ENCODE measurements at regions not wholly inside any gene's neighbourhood (a gene's known extent, or its start where the extent isn't known, plus 50 kb on each side); places are given as distances from the start of the nearest gene placed in this dataset.

DNA sequence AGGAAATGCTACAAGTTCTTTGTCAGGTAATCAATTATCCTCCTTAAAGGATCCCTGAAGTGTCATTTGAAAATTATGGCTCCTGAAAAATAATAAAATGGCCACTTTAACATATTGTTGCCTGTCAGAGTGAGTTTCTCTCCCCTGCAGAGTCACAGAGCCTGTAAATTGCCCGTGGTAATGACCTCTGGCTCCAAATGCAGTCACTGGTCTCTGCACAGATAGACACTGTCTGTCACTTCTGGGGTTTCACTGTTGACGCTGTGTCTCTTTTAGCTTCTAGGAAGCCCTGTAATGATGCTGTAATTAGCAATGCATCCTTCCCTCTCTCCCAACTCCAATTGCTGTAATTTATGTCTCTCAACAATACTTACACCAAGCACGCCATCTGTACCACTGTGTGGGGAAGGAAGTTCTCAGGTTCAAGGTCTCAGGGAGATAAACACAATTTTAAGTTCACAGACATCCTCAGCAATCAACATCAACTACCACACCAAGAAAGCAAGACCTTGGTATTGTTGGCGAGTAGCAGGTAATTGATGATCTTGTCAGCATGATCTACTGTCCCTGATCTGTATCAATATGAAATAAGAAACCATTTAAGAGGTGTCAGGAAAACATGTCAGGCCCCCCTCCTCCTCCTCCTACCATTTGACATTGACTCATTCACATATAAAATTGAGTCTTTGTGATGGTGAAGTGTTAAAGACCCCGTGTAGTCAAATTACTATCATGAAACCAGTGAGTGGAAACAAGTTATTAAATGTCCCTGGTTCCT lies 91.2 kb upstream of the SULF2 start:
- no peak for TF ChIP-seq POLR2A (IDR thresholded peaks at IDR 0.05)
- TF ChIP-seq CTCF (IDR thresholded peaks at IDR 0.05), result no peak

Measured in esophagus squamous epithelium (tissue), 4 donors.